Panc1 (cell line): ENCODE measurements at regions not wholly inside any gene's neighbourhood (a gene's known extent, or its start where the extent isn't known, plus 50 kb on each side); places are given as distances from the start of the nearest gene placed in this dataset.

Experiments
- ATAC-seq: fragments of 200-7000 bp; cut with Tn5 transposase; 2 replicates; pipeline ENCODE4 v1.9.1; 2020; ENCODE audit warnings: mild to moderate bottlenecking, moderate library complexity
- BruUV-seq: library from RNA; stranded (reverse); fragments of 400-500 nt; replicated peaks from 2 replicates; lab custom pipeline; 2021; lab: Mats Ljungman, UMichigan
- CTCF ChIA-PET: fragments of 300-600 bp; sonication (Branson Sonifier 250); formaldehyde crosslinking; loops from one replicate; lab custom pipeline; 2022; ENCODE audit warnings: antibody characterized with exemption; lab: Charles Lee
- POLR2A ChIA-PET: fragments of 300-600 bp; sonication (Branson Sonifier 250); formaldehyde crosslinking; loops from one replicate; lab custom pipeline; 2022; ENCODE audit warnings: antibody characterized with exemption; lab: Charles Lee
- DNase-seq: peaks from one replicate; pipeline ENCODE4 v3.0.0-alpha.2; 2010; ENCODE audit warnings: low read depth, low spot score
- H3K27ac ChIP-seq: 2 replicates; pipeline ENCODE4 v1.5.1; 2011; ENCODE audit warnings: mild to moderate bottlenecking, low read length, inconsistent platforms
- H3K27me3 ChIP-seq: fragments of 200-500 bp; sonication (Bioruptor generic); 2 replicates; pipeline ENCODE4 v1.6.0; 2014; ENCODE audit warnings: low read length, inconsistent platforms; ENCODE audit not compliant: control insufficient read depth, insufficient read depth
- H3K36me3 ChIP-seq: fragments of 200-500 bp; sonication (Bioruptor generic); 2 replicates; pipeline ENCODE4 v1.5.1; 2014; ENCODE audit warnings: inconsistent platforms, mild to moderate bottlenecking, low read length, moderate library complexity; ENCODE audit not compliant: control insufficient read depth, insufficient read depth
- H3K4me1 ChIP-seq: 2 replicates; pipeline ENCODE4 v1.5.1; 2011; ENCODE audit warnings: inconsistent platforms, mild to moderate bottlenecking, low read length, moderate library complexity; ENCODE audit not compliant: control insufficient read depth, insufficient read depth
- H3K4me3 ChIP-seq, 2 experiments: 2 replicates each; pipeline ENCODE4 v1.5.1; 2011 to 2012; ENCODE audit warnings: low read depth in 2 of 2, low read length in 2 of 2, mild to moderate bottlenecking in 2 of 2, inconsistent platforms in 1 of 2, moderate library complexity in 1 of 2
- H3K9me3 ChIP-seq: fragments of 200-500 bp; sonication (Bioruptor generic); 2 replicates; pipeline ENCODE4 v1.5.1; 2014; ENCODE audit warnings: low read depth, mild to moderate bottlenecking, inconsistent platforms, low read length, moderate library complexity; ENCODE audit not compliant: control insufficient read depth, insufficient read depth
- POLR2AphosphoS5 ChIP-seq: IDR thresholded peaks from 2 replicates; pipeline ENCODE4 v1.6.1; 2012; ENCODE audit warnings: mild to moderate bottlenecking, low read depth, low read length, moderate library complexity
- SIN3A ChIP-seq: IDR thresholded peaks from 2 replicates; pipeline ENCODE4 v1.6.1; 2012; ENCODE audit warnings: low read depth, mild to moderate bottlenecking, low read length, moderate library complexity, borderline replicate concordance; ENCODE audit not compliant: insufficient read depth
- TCF7L2 ChIP-seq: IDR thresholded peaks from 2 replicates; pipeline ENCODE4 v1.6.1; 2011; ENCODE audit warnings: mild to moderate bottlenecking, low read depth, low read length, inconsistent platforms
- in situ Hi-C: cut with HindIII; loops from 2 replicates; pipeline ENCODE4 v1.10.0; 2016; ENCODE audit warnings: low sequenced_read_pairs, low pct_unique_long_range_greater_than_20kb
- intact Hi-C: fragments of 100-400 bp; cut with micrococcal nuclease; formaldehyde crosslinking; loops from one replicate; pipeline ENCODE4 v1.10.0; 2022; ENCODE audit not compliant: unreplicated experiment
- TF ChIP-seq, protein P1 (sequence below), 2 experiments: IDR thresholded peaks; 2 replicates each; pipeline ENCODE4 v1.6.1; 2011 to 2012; ENCODE audit warnings: low read depth in 2 of 2, control low read depth in 1 of 2, low read length in 1 of 2, mild to moderate bottlenecking in 1 of 2, moderate library complexity in 1 of 2; ENCODE audit not compliant: insufficient read depth in 1 of 2
- TF ChIP-seq, protein P2 (sequence below): fragments of 450-650 bp; IDR thresholded peaks from 2 replicates; pipeline ENCODE4 v1.5.1; 2017; ENCODE audit warnings: mild to moderate bottlenecking

DNA sequence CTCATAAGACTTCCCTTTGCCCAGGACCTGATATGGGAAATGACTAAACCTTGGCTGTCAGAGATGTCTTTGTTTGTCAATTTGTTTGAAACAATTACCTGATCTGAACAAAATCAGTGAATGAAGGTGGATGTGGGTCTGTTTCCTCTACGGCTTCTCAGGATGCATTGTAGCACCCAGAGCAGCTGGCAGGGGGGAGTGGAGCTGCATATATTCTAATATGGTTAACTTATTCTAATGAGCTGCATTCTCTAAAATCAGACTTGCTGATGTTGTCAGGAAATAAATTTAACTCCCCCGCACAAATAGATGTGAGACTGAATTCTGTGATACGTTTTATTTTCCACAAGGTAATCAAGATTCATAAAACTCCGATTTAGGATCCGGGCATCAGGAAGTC, 665.4 kb downstream of the MAT2B start:
- intact Hi-C loops (no loop called here), in situ Hi-C loops (no loop called here)
- no peak for DNase-seq
- Histone ChIP-seq H3K36me3 (no peaks in the 10 kb centered on the region), H3K27me3 (no peaks in the 10 kb centered on the region), H3K4me1 (no peaks in the 10 kb centered on the region), H3K27ac (no peak overlapping the region), H3K4me3 (no peak overlapping the region), H3K9me3 (no peaks in the 10 kb centered on the region)
- ATAC-seq, result no peak
- BruUV-seq, result no TSS peak
- POLR2A ChIA-PET, result no interaction called here
- TF ChIP-seq TCF7L2 (no peak), SIN3A (no peak), POLR2AphosphoS5 (no peak)
- TF ChIP-seq, protein P1, sequence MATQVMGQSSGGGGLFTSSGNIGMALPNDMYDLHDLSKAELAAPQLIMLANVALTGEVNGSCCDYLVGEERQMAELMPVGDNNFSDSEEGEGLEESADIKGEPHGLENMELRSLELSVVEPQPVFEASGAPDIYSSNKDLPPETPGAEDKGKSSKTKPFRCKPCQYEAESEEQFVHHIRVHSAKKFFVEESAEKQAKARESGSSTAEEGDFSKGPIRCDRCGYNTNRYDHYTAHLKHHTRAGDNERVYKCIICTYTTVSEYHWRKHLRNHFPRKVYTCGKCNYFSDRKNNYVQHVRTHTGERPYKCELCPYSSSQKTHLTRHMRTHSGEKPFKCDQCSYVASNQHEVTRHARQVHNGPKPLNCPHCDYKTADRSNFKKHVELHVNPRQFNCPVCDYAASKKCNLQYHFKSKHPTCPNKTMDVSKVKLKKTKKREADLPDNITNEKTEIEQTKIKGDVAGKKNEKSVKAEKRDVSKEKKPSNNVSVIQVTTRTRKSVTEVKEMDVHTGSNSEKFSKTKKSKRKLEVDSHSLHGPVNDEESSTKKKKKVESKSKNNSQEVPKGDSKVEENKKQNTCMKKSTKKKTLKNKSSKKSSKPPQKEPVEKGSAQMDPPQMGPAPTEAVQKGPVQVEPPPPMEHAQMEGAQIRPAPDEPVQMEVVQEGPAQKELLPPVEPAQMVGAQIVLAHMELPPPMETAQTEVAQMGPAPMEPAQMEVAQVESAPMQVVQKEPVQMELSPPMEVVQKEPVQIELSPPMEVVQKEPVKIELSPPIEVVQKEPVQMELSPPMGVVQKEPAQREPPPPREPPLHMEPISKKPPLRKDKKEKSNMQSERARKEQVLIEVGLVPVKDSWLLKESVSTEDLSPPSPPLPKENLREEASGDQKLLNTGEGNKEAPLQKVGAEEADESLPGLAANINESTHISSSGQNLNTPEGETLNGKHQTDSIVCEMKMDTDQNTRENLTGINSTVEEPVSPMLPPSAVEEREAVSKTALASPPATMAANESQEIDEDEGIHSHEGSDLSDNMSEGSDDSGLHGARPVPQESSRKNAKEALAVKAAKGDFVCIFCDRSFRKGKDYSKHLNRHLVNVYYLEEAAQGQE (IDR thresholded peaks at IDR 0.05; ENCODE audit: insufficient read depth in 1 of 2, low read depth in 2 of 2, low read length in 1 of 2), result no peak
- TF ChIP-seq, protein P2, sequence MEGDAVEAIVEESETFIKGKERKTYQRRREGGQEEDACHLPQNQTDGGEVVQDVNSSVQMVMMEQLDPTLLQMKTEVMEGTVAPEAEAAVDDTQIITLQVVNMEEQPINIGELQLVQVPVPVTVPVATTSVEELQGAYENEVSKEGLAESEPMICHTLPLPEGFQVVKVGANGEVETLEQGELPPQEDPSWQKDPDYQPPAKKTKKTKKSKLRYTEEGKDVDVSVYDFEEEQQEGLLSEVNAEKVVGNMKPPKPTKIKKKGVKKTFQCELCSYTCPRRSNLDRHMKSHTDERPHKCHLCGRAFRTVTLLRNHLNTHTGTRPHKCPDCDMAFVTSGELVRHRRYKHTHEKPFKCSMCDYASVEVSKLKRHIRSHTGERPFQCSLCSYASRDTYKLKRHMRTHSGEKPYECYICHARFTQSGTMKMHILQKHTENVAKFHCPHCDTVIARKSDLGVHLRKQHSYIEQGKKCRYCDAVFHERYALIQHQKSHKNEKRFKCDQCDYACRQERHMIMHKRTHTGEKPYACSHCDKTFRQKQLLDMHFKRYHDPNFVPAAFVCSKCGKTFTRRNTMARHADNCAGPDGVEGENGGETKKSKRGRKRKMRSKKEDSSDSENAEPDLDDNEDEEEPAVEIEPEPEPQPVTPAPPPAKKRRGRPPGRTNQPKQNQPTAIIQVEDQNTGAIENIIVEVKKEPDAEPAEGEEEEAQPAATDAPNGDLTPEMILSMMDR, result no peak
- CTCF ChIA-PET, result no interaction called here

DNA sequence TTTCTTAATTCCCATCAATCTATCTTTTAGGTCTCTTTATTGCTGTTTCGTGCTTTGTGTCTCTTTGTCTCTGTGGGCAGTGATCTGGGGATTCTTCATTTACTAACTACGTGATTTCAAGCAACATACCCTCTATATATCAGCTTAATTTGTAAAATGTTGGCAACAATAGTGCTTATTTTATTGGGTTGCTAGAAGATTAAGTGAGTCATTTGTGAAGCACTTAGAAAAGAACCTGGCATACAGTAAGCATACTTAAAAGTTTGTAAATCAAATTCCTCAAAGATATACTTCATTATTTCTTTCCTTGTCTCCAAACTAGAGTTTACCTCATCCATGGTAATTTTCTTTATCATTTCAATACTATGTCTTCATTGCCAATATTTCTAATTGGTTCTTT, 669.7 kb downstream of the MAT2B start:
- ChIA-PET CTCF (interaction anchor here (0.5 kb wide), 1 partner anchor 1008 kb away, joined by 3 read pairs; no protein-coding TSS in a partner anchor), POLR2A (no interaction called here)
- no peaks in the 10 kb centered on the region for H3K27me3 ChIP-seq
- in situ Hi-C loops (no loop called here), intact Hi-C loops (no loop called here)
- no peak for DNase-seq
- no TSS peak for BruUV-seq
- ATAC-seq, result no peak
- no peak overlapping the region for H3K27ac ChIP-seq
- H3K9me3 ChIP-seq, result no peaks in the 10 kb centered on the region
- H3K36me3 ChIP-seq, result no peaks in the 10 kb centered on the region
- TF ChIP-seq SIN3A (no peak), POLR2AphosphoS5 (no peak), TCF7L2 (no peak)
- TF ChIP-seq, protein P2, result no peak
- TF ChIP-seq, protein P1 (IDR thresholded peaks at IDR 0.05; ENCODE audit: insufficient read depth in 1 of 2, low read depth in 2 of 2, low read length in 1 of 2), result no peak
- no peaks in the 10 kb centered on the region for H3K4me1 ChIP-seq
- no peak overlapping the region for H3K4me3 ChIP-seq
